ENCODE measurements at regions not wholly inside any gene's neighbourhood (a gene's known extent, or its start where the extent isn't known, plus 50 kb on each side); places are given as distances from the start of the nearest gene placed in this dataset.
"Not testable (repeated sequence)": the region's sequence is repeated elsewhere in the genome, so short reads cannot be mapped to it uniquely, and the experiment has no call there.

GRCh38 chr4:152187693-152188092, 348.2 kb downstream of the FBXW7 start:
- no peak for TF ChIP-seq CTCF (conservative IDR thresholded peaks at IDR 0.05; ENCODE audit: low read depth, low read length)
- DNase-seq (ENCODE audit: low read depth) = no peak
- H3K4me3 ChIP-seq (ENCODE audit: low read length) = no peak overlapping the region

GRCh38 chr4:152185786-152186550, 349.9 kb downstream of the FBXW7 start:
- DNase-seq (ENCODE audit: low read depth) = no peak
- TF ChIP-seq CTCF (conservative IDR thresholded peaks at IDR 0.05; ENCODE audit: low read depth, low read length) = no peak
- no peak overlapping the region for H3K4me3 ChIP-seq (ENCODE audit: low read length)

DNA sequence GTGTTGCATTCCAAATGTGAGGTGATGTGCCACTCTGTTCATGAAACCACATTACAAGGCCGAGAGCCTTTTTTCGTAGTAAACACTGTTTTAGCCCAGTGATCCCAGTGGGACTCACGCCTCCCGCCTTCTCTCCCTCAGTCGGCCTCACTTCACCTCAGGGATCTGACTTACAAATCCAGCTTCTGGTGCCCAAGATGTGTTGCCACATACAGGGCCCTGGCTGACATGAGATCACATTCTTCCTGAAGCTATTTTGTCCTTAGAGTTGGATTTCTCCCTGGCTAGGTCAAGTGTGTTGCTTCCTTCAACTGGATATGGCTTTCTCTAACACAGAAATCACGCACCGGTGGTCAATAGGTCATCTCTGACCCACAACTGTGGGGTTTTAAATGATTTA, 354.7 kb downstream of the FBXW7 start:
- no peak for TF ChIP-seq CTCF (conservative IDR thresholded peaks at IDR 0.05; ENCODE audit: low read depth, low read length)
- no peak overlapping the region for H3K4me3 ChIP-seq (ENCODE audit: low read length)
- DNase-seq (ENCODE audit: low read depth) = no peak

DNA sequence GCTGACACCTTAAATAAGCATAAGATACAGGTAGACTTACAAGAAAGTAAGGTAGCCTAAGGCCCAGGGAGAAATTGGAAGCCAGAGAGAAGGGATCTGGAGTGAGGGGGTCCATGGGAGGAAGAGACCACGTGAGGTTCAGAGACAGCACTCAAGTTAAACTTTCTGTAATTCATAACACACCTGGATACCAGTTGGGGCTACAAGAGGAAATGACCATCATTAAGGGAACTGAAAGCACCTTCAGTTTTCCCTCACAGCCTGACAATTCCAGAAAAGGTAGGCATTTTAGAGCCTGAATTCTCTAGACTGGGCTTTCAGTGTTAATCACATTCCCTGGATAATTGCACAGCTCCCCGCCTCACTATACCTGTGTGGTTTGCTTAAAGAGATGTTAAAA, 355.5 kb downstream of the FBXW7 start:
- no peak for TF ChIP-seq CTCF (conservative IDR thresholded peaks at IDR 0.05; ENCODE audit: low read depth, low read length)
- H3K4me3 ChIP-seq (ENCODE audit: low read length) = no peak overlapping the region
- DNase-seq (ENCODE audit: low read depth) = no peak

- H3K4me3 ChIP-seq (ENCODE audit: low read length); DNase-seq (ENCODE audit: low read depth): not testable (repeated sequence)
These were observed 358.4 kb downstream of the FBXW7 start for GRCh38 chr4:152177538-152177937.

DNA sequence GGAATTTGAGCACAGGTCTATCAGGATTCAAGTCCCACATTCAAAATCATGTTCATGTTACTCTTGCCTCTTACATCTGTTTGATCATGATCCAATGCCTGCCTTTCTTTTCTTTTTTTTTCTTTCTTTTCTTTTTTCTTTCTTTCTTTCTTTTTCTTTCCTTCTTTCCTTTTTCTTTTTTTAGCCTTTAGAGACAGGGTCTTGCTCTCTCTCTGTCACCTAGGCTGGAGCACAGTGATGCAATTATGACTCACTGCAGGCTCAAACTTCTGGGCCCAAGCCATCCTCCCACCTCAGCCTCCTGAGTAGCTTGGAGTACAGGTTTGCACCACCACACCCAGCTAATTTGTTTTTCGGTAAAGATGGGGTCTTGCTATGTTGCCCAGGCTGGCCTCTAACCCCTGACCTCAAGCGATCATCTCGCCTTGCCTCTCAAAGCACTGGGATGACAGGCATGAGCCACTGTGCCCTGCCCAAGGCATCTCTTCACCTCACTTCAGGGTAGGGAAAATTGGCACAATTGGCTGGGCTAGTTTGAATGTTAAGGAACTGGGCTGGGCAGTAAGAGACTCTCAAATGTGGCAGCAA, 359.2 kb downstream of the FBXW7 start:
- TF ChIP-seq CTCF (conservative IDR thresholded peaks at IDR 0.05; ENCODE audit: low read depth, low read length) = no peak
- no peak for DNase-seq (ENCODE audit: low read depth)
- H3K4me3 ChIP-seq (ENCODE audit: low read length) = no peak overlapping the region

GRCh38 chr4:152175586-152175985, 360.3 kb downstream of the FBXW7 start:
- H3K4me3 ChIP-seq (ENCODE audit: low read length) = no peak overlapping the region
- TF ChIP-seq CTCF (conservative IDR thresholded peaks at IDR 0.05; ENCODE audit: low read depth, low read length) = no peak

More at GRCh38 chr4:152175586-152175985, 360.3 kb downstream of the FBXW7 start:
- no peak for DNase-seq (ENCODE audit: low read depth)

Measured in retinal pigment epithelial cell (primary cell).